B cell (primary cell): ENCODE measurements at regions not wholly inside any gene's neighbourhood (a gene's known extent, or its start where the extent isn't known, plus 50 kb on each side); places are given as distances from the start of the nearest gene placed in this dataset.

Experiments used
- ATAC-seq: fragments of 200-7000 bp; cut with Tn5 transposase; one replicate; pipeline ENCODE4 v1.10.0; 2021; ENCODE audit warnings: low read depth, mild to moderate bottlenecking, moderate number of reproducible peaks, moderate library complexity
- CTCF ChIA-PET: fragments of 350-600 bp; sonication (Branson Sonifier 250); formaldehyde crosslinking; loops from one replicate; lab custom pipeline; 2021; ENCODE audit warnings: antibody characterized with exemption, inconsistent platforms; lab: Charles Lee
- POLR2A ChIA-PET: fragments of 350-600 bp; sonication (Branson Sonifier 250); formaldehyde crosslinking; loops from one replicate; lab custom pipeline; 2021; ENCODE audit warnings: antibody characterized with exemption; lab: Charles Lee
- DNase-seq: peaks from one replicate; pipeline ENCODE4 v3.0.0; 2013
- H2AFZ ChIP-seq: 2 replicates; pipeline ENCODE4 v1.6.1; 2012; ENCODE audit warnings: mild to moderate bottlenecking, low read depth, low read length; ENCODE audit not compliant: insufficient read depth, poor library complexity, severe bottlenecking
- H3K27ac ChIP-seq, 2 donors: 1 replicate in 1 of 2; 2 replicates in 1 of 2; pipeline ENCODE4 v1.5.1; 2012 to 2013; ENCODE audit warnings: low read length in 2 of 2, mild to moderate bottlenecking in 2 of 2, moderate library complexity in 1 of 2
- H3K27me3 ChIP-seq, 4 experiments: fragments of 200-600 bp in 1 of 4; sonication (generic) in 1 of 4; replicated peaks in 1 of 4; 1 replicate in 2 of 4; 2 replicates in 2 of 4; pipeline versions ENCODE4 v1.6.1 to v1.7.0; 2013 to 2016; ENCODE audit warnings: low read length in 3 of 4, mild to moderate bottlenecking in 2 of 4, mixed read lengths in 1 of 4, moderate library complexity in 1 of 4; ENCODE audit not compliant: insufficient read depth in 4 of 4, control insufficient read depth in 3 of 4; ENCODE audit errors: control extremely low read depth in 1 of 4
- H3K36me3 ChIP-seq, 2 experiments: replicated peaks in 1 of 2; 1 replicate in 1 of 2; 2 replicates in 1 of 2; pipeline versions ENCODE4 v1.6.1 to v1.7.1; 2013; ENCODE audit warnings: low read length in 1 of 2; ENCODE audit not compliant: insufficient read depth in 2 of 2, control insufficient read depth in 1 of 2; ENCODE audit errors: control extremely low read depth in 1 of 2, extremely low read depth in 1 of 2
- H3K4me1 ChIP-seq, 2 donors: fragments of 200-600 bp in 1 of 2; sonication (generic) in 1 of 2; 1 replicate in 1 of 2; 2 replicates in 1 of 2; pipeline versions ENCODE4 v1.5.1 to v1.6.1; 2013 to 2017; ENCODE audit warnings: low read length in 2 of 2; ENCODE audit not compliant: control insufficient read depth in 2 of 2, insufficient read depth in 2 of 2
- H3K4me2 ChIP-seq: replicated peaks from 2 replicates; pipeline ENCODE3; 2012; ENCODE audit warnings: mild to moderate bottlenecking, low read depth, low read length; ENCODE audit not compliant: poor library complexity, severe bottlenecking
- H3K4me3 ChIP-seq, 5 experiments: fragments of 200-600 bp in 1 of 5; sonication (generic) in 1 of 5; 1 replicate in 3 of 5; 2 replicates in 2 of 5; pipeline versions ENCODE4 v1.5.1 to v1.7.0; 2011 to 2016; ENCODE audit warnings: low read length in 4 of 5, mild to moderate bottlenecking in 4 of 5, low read depth in 2 of 5, control low read depth in 1 of 5, moderate library complexity in 1 of 5; ENCODE audit not compliant: insufficient read depth in 1 of 5; ENCODE audit errors: control extremely low read depth in 1 of 5, extremely low read depth in 1 of 5
- H3K79me2 ChIP-seq: fragments of 200-600 bp; sonication (generic); one replicate; pipeline ENCODE4 v1.6.0; 2016; ENCODE audit warnings: low read length; ENCODE audit not compliant: control insufficient read depth, insufficient read depth
- H3K9ac ChIP-seq: fragments of 200-600 bp; sonication (generic); 2 replicates; pipeline ENCODE4 v1.6.1; 2017; ENCODE audit warnings: mild to moderate bottlenecking, low read length, moderate library complexity
- H3K9me3 ChIP-seq, 3 donors: one replicate each; pipeline versions ENCODE4 v1.6.1 to v1.7.1; 2013; ENCODE audit warnings: low read length in 2 of 3; ENCODE audit not compliant: control insufficient read depth in 2 of 3, insufficient read depth in 1 of 3; ENCODE audit errors: control extremely low read depth in 1 of 3
- H4K20me1 ChIP-seq: 2 replicates; pipeline ENCODE4 v1.6.0; 2012; ENCODE audit warnings: mild to moderate bottlenecking, low read length; ENCODE audit not compliant: insufficient read depth, control insufficient read depth, poor library complexity, severe bottlenecking
- H3K27ac Mint-ChIP-seq: one replicate; pipeline ENCODE4 v1.8.0; 2021; ENCODE audit warnings: mixed read lengths
- H3K27me3 Mint-ChIP-seq: one replicate; pipeline ENCODE4 v1.8.0; 2021; ENCODE audit warnings: mixed read lengths
- H3K4me1 Mint-ChIP-seq: one replicate; pipeline ENCODE4 v1.8.0; 2021; ENCODE audit warnings: mixed read lengths
- H3K4me3 Mint-ChIP-seq: one replicate; pipeline ENCODE4 v1.8.0; 2021; ENCODE audit warnings: mixed read lengths
- H3K9me3 Mint-ChIP-seq: one replicate; pipeline ENCODE4 v1.8.0; 2022; ENCODE audit warnings: mixed read lengths; ENCODE audit not compliant: insufficient read depth
- CTCF ChIP-seq: fragments of 200-600 bp; IDR thresholded peaks from one replicate; pipeline ENCODE4 v1.8.0; 2022; ENCODE audit warnings: antibody characterized with exemption, mild to moderate bottlenecking
- EZH2 ChIP-seq: IDR thresholded peaks from 2 replicates; pipeline ENCODE4 v1.6.1; 2012; ENCODE audit warnings: borderline replicate concordance, low read depth, mild to moderate bottlenecking, moderate library complexity, low read length; ENCODE audit not compliant: insufficient read depth, poor library complexity, severe bottlenecking
- WGBS: methylation state at CpG from one replicate; pipeline ENCODE4 v1.1.5; 2013; ENCODE audit warnings: missing lambda C conversion rate; ENCODE audit not compliant: insufficient coverage; 5-methylcytosine and 5-hydroxymethylcytosine counted together
- intact Hi-C: fragments of 100-400 bp; cut with micrococcal nuclease; formaldehyde crosslinking; loops from one replicate; pipeline ENCODE4 v1.10.0; 2022

GRCh38 chr6:148269386-148269785 lies 73.3 kb upstream of the SASH1 start:
- Histone ChIP-seq H3K36me3 (no peaks in the 10 kb centered on the region), H4K20me1 (no peaks in the 10 kb centered on the region), H3K9ac (no peak overlapping the region), H3K4me1 (no peaks in the 10 kb centered on the region), H3K27ac (no peak overlapping the region), H3K4me3 (no peak overlapping the region), H3K9me3 (no peaks in the 10 kb centered on the region), H3K79me2 (no peaks in the 10 kb centered on the region), H3K27me3 (no peaks in the 10 kb centered on the region), H2AFZ (no peak overlapping the region), H3K4me2 (no peak overlapping the region)
- Mint-ChIP-seq H3K9me3 (no peaks in the 10 kb centered on the region), H3K27ac (no peak overlapping the region), H3K27me3 (peaks cover 10% of the 10 kb centered on the region), H3K4me1 (no peaks in the 10 kb centered on the region), H3K4me3 (no peak overlapping the region)
- ATAC-seq (no peak), DNase-seq (no peak)
- intact Hi-C loops: no loop called here
- WGBS: no CpG with 5 or more reads among the region's 3 CpGs
- ChIA-PET POLR2A (no interaction called here), CTCF (no interaction called here)
- TF ChIP-seq EZH2: no peak
- TF ChIP-seq CTCF: no peak

- no peak overlapping the region for H3K4me2 ChIP-seq
- no peaks in the 10 kb centered on the region for H3K27me3 ChIP-seq
- POLR2A ChIA-PET: no interaction called here
- DNase-seq (no peak), ATAC-seq (no peak)
- no peak overlapping the region for H2AFZ ChIP-seq
- H3K9ac ChIP-seq: no peak overlapping the region
- no peaks in the 10 kb centered on the region for H3K79me2 ChIP-seq
- 68% methylated on average over 8 of the region's 11 CpGs for WGBS
- CTCF ChIA-PET: no interaction called here
- no peak overlapping the region for H3K27ac Mint-ChIP-seq
- no peaks in the 10 kb centered on the region for H3K9me3 Mint-ChIP-seq
- intact Hi-C loops: no loop called here
- no peaks in the 10 kb centered on the region for H3K9me3 ChIP-seq
- H3K4me1 Mint-ChIP-seq: no peaks in the 10 kb centered on the region
- no peak overlapping the region for H3K4me3 ChIP-seq
- no peaks in the 10 kb centered on the region for H3K36me3 ChIP-seq
- H4K20me1 ChIP-seq: no peaks in the 10 kb centered on the region
- no peak overlapping the region for H3K4me3 Mint-ChIP-seq
- H3K4me1 ChIP-seq: no peaks in the 10 kb centered on the region
- no peak for TF ChIP-seq EZH2
- TF ChIP-seq CTCF: no peak
- peaks cover 7% of the 10 kb centered on the region for H3K27me3 Mint-ChIP-seq
- H3K27ac ChIP-seq: no peak overlapping the region
Measured at GRCh38 chr6:148271711-148272439, 70.8 kb upstream of the SASH1 start.
